HG03097 (cell line): ENCODE measurements at regions not wholly inside any gene's neighbourhood (a gene's known extent, or its start where the extent isn't known, plus 50 kb on each side); places are given as distances from the start of the nearest gene placed in this dataset.

ENCODE experiments used
- ATAC-seq: cut with Tn5 transposase; IDR thresholded peaks from one replicate; pipeline ENCODE4 v1.9.1; 2021; ENCODE audit not compliant: unreplicated experiment, low FRiP score

DNA sequence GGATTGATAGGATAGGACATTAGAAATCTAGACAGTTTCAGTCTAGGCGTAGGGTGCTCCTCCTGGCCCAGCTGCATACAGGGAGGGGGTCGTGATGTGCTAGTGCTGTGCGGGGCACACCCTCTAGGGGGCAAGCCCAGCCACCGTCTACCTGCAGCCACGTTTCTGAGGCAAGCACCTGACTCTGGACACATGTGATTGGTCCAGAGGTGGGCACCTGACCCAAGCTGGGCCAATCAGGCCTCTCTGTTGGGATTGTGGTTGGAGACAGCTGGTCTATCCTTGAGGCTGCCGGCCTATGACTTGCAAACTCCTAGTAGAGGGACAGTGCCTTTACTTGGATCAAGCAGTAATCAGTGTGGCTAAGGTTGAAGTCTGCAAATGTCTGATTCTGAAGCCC lies 317.1 kb downstream of the BMP7 start:
- ATAC-seq = no peak

DNA sequence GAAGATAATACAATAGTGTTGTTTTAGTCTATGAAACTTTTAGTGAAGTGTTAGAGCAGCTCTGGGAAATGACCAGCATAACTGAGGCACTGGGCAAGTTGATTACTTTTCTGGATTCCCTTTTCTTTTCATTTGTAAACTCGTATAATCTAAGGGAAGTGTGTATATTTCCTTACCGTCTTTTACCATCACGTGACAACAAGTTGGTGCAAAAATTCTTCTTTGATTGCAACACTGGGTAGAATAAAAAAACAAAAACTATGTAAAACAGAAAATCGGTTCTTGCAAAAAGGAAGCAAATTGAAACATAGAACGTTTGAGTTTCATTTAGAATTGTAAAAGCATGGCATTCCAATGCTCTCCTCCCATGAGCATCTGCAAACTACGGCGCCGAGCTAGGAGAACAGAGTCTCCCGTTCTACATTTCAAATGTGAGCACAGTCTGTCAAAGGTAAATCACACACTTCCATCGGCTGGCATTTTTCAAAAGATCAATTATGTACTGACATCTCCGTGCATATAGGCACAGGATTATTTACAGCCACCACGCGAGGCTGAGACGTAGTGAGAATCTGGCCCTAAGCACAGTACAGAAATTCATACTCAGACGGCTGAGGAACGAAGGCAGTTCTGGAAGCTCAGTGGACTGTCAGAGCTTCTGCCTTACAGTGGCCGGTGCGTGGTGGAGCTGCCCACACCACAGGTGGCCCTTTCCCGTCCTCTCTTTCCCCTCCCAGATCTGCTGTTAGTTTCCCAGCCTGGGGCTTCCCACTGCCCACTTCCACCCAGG lies 314.0 kb downstream of the BMP7 start:
- no peak for ATAC-seq

DNA sequence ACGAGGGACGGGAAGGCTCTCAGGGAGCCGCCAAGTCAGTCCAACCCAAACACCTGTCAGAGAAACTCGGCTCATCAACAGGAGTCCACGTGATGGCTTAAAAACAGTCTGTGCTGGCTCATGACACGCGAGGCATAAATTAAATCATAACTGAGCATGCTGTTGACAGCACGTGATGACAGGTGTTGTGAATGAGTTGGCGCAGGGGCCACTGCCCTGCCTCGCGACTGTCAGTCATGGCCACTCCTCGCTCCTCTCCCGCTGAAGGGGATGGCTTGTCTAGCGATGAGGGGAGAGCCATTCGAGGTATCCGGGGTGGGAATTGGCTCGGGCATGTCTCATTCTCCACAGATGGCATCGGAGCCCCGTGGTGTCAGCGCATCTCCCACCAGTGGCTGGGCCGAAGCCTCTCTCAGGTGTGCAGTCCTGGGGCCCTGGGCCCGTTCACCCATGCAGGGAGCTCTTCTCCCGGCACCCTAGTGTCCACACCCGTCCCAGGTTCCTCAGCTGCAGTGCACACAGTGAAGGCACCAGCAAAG lies 313.3 kb downstream of the BMP7 start:
- ATAC-seq = no peak

DNA sequence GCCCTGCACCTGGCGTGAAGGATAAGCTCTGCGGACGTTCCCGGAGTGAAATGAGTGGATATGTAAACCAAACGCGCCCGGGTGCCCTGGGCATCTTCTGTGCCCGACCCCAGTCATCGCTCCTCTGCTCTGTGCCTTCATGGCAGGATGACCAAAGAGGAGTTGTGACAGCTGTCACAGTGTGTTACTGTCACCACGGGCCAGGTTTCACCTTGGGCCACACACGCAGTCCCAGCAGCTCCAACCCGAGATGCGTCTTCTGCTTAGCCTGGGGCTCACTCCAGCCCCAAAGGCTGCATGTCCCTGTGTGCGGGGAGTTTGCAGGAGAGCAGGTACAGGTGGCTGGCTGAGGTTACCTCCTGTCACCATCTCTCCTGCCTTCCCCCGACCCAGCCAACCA lies 311.6 kb downstream of the BMP7 start:
- ATAC-seq = no peak

DNA sequence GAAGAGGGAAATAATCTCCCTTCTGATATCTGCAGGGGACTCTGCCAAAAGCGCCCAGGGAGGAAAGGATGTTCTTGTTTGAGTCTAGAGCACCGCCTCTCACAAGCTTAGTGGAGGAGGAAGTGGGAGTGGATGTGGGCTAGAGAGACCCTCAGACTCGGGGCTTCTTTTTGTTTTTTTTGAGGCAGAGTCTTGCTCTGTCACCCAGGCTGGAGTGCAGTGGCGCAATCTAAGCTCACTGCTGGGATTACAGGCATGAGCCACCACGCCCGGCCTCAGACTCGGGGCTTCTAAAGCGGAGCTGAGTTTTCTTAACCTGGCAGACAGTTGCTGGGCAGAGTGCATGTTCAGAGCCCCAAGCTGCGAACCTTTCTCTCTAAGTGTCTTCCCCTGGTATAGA lies 310.8 kb downstream of the BMP7 start:
- ATAC-seq = no peak

DNA sequence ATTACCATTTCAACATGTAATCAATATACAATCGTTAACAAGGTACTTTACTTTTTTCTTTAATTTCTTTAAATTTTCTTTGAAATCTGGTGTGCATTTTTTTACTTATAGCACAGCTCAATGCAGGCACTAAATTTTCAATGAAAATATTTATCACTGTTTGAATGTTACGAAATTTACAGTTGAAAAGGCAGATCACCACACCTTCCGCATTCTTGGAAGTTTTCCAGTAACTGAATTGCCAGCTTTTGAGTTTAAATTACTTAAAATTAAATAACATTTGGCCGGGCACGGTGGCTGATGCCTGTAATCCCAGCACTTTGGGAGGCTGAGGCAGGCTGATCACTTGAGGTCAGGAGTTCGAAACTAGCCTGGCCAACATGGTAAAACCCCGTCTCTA lies 309.9 kb downstream of the BMP7 start:
- no peak for ATAC-seq

DNA sequence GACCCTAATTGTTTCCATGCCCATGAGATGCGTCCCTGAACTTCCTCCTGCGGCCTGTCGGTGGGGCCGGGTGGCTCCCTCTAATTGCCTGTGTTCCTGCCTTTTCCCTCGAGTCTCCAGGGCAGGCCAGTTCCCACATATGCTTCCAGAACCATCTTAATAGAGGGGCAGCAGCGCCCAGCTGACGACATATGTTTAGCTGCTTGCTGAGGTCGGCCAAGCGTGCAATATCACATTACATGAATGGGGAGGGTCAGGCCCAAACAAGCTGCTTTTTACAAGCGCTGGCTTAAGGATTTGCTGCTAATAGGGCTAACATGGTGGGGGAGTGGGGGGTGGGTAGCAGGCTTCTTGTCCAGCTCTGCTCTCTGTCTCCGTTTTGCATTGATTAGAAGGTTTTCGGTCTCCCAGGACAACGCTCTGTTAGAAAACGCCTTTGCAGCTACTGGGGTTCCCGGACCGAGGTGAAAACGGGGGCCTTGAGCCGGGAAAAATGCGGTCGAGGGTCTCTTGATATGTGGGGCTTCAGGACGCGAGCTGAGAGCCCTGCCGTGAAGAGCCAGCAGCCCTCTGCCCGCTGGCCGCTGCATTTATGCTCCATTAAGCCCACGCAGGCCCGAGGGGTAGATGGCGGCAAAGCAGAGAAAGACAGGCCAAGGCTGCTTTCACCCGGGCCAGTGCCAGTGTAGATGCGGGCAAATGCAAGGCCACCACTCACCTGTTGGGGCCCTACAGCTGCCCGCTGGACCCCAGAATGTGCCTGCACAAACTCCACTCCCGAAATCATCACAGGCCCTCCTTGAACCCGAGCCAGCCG lies 308.5 kb downstream of the BMP7 start:
- ATAC-seq = no peak

DNA sequence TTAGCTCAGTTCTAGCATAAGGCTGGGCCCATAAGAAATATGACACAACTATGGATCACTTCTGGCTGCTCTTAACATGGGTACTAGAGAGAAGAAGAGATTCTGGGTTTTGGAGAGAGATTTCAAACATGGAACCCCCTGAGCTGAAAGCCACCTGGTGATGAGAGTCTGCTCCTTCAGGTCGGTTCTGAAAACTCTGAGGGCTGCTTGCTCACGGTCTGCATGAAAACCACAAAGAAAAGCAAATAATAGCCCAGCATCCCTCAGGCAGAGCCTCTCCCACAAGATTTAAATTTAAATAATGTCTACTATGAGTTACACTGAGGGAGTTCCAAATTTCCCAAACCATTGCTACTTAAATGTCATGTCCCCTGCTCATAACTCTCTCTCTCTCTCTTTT lies 301.5 kb downstream of the BMP7 start:
- no peak for ATAC-seq

DNA sequence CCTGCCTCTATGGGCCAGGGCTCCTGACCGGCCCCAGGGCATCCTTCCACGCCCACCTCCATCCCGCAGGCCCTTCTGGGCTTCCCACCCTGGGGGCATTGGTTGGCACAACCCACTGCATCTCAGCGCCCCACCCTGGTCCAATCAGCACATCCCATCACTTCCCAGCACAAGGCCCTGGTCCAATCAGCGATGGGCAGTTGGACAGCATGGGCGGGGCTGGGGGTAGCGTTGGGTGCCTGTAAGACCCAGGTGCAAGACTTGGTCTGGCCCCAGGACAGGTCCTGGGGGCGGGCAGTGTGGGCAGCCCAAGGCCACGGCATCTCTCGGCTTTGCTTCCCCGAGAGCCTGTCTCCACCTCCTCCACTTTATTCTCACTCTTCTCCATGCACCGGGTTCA lies 298.5 kb downstream of the BMP7 start:
- ATAC-seq = no peak

DNA sequence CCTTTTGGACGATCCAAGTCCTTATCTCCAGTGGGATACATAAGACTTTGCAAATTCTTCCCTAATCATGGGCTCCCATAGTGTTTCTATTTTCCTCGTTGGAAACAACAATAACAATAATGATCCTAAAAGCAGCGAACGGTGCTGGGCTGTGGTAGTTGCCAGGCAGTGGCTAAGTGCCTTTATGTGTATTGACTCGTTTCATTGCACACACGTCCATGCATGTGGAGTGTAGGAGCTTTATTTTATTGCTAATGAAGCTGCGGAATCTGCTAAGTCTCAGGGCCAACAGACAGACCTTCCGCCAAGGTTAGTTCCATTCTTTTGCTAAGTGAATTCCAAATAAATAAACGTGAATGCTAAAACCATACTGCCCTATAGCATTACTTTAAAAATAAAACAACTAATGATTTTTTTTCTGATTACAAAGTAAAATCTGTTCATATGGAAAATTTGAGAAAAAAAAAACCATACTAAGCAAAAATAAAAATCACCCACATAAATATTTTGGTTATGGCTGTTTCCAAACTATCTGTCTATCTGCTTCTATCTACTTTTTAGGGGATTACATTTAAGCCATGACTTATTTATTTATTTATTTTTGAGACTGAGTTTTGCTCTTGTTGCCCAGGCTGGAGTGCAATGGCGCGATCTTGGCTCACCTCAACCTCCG lies 297.9 kb downstream of the BMP7 start:
- no peak for ATAC-seq

DNA sequence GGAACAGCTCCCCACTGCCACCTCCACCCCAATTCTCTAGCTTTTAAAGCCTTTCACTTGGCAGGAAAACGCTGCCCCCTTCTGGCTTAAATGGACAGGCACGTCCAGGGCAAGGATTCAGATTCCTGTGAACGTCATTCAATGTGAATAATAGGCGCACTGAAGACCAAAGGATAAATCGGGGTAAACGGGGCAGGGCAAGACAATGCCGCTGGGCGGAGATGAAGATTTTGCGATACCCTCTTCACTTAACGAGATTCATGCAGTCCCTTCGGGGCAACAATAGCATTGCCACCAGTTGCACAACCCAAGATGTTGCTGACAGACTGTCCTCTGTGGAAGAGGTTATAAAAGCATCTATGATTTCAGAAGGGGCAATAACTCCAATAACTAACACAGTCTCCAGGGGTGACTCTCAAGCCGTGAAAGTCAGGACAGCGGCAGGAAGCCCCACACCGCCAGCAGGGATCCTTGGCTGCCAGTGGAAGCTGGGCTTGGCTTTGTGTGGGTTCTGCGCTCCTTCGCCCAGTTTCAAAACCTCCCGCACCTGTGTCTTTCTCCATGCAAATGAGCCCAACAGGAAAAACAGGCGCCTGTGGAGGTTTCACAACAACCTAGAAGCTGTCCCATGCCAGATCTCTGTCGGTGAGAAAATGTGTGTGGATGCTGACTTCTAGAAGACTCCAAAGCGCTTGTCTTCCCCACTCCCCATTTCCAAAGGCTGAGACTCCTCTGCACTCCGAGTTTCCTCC lies 291.8 kb downstream of the BMP7 start:
- ATAC-seq = no peak

DNA sequence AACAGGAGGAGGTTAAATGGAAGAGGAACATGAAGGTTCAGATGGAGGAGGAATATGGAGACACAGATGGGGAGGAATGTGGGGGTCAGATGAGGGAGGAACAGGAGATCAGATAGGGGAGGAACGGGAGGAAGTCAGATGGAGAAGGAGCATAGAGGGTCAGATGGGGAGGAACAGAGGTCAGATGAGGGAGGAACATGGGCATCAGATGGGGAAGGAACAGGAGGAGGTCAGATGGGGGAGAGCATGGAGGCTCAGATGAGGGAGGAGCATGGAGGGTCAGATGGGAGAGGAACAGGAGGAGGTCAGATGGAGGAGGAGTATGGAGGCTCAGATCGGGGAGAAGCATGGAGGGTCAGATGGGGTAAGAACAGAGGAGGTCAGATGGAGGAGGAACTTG lies 290.6 kb downstream of the BMP7 start:
- no peak for ATAC-seq

DNA sequence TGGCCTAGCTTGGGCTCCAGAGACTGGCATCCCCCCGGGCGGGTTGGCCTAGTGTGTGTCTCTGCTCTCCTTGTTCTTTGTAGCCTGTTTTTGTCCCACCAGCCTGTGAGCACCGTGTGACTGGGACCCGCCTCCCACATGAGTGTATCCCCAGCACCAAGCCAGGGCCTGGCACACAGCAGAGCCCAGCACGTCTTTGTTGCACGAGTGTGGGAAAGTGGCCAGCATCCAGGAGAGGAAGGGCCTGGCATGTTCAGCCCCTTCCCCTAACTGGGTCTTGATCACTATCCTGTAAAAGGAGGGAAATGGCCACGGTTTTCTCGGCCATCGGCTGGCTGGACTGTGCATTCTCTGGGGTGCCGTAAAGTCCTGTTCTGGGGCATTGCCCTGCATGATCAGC lies 290.1 kb downstream of the BMP7 start:
- ATAC-seq = no peak

DNA sequence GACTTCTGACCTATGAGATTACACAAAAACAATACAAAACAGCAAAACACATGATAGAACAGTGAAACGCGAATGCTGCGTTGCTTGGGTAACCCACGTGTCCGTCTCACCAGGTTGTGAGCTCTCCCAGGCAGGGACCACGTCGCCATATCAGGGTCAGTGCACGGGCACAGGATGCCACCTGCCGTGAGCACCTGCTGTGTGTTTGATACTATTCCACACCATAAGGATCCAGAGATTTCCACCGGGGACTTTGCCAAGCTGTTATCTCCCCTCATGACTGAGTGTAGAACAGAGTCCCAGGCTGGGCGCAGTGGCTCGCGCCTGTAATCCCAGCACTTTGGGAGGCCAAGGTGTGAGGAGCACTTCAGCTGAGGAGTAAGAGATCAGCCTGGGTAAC lies 288.0 kb downstream of the BMP7 start:
- ATAC-seq = no peak

DNA sequence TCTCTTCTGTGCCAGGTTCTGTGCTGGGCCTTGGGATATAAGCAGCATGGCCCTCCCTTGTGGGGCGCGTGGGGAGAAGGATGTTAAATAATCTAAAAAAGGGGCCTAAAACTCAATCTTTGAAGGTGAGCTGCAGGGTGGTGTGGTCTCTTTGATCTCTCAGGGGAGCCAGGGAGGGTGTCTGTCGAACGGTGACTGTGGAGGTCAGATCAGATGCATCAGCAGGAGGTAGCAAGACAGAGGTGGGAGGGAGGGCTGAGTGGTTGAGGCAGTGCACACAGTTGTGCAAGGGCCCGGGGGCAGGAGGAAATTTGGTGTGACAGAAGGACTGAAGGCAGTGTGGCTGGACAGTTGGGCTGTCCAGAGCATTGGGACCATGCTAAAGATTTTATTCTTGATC lies 287.3 kb downstream of the BMP7 start:
- no peak for ATAC-seq

DNA sequence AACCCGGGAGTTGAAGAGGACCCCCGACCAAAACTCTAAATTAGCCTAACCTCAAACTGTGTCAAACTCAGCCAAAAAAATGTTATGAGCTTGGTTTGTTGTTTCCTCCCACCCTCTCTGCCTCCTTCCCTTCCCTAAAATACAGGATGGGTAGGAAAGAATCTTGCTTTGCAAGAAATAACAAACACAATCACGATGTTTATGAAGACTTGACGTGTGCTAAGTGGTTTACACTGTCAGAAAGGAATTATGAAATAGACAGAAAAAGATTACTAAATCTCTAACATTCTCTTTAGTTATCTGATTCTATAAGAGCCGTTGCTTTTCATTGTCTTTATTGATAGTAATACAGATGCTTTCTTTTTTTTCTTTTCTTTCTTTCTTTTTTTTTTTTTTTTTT lies 285.1 kb downstream of the BMP7 start:
- ATAC-seq = no peak

DNA sequence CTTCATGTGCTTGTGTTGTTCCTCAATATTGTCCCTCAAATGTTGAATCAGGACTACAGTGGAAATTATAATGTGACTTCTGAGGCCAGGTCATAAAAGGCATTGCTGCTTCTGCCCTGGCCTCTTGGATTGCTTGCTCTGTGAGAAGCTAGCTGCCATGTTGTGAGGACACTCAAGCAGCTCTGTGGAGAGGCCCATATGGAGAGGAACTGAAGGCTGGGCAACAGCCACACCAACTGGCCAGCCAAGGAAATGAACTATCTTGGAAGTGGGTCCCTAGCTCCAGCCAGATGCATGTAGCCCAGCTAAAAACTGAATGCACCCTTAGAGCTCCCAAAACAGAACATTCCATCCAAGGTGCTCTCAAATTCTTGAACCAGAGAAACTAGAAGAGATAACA lies 282.6 kb downstream of the BMP7 start:
- no peak for ATAC-seq

DNA sequence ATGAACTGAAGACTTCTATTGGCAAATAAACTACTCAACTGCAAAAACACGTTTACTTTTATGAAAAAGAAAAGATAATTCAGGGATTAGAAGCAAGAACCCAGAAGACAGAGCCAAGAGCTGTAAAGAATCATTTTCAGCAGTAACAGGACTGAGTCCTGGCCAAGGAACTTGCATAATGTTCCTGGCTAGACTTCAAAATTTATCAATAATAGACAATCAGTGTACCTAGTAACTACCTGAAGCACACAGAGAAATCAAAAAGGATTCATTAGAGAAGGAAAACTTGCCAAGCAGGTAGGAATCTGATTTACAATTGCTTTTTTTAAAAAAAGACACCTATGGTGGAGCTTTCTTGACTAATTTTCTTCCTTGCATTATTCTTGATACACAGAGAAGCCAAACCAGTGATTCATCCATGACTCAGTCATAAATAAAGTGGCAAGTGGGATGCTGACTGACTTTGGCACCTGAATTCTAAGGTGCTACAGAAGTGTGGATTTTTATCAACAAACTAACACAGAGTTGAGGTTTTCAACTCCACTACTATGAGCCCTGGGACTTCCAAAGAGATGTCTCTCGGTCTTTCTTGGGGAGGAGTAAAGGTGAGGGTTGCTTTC lies 281.3 kb downstream of the BMP7 start:
- ATAC-seq = no peak

DNA sequence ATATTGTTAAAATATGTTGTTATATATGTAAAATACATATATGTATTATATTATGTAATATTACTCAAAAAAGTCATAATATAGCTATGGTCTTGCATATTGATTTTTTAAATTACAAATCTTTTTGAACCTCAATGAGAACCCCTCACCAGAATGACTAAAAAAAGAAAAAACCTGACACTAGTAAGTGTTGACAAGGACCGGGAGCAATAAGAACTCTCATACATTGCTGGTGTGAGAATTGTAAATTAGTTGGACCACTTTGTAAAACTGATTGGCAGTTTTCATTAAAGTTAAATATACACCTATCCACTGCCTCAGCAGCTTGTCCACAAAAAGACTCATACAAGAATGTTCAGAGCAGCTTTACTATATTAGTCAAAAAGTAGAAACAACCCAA lies 280.0 kb downstream of the BMP7 start:
- no peak for ATAC-seq
